ENCODE measurements at regions not wholly inside any gene's neighbourhood (a gene's known extent, or its start where the extent isn't known, plus 50 kb on each side); places are given as distances from the start of the nearest gene placed in this dataset.

GRCh38 chr2:136243638-136244535, 125.9 kb upstream of the CXCR4 start:
- no peak for TF ChIP-seq EZH2 (IDR thresholded peaks at IDR 0.05; ENCODE audit: borderline replicate concordance, low read length)
- TF ChIP-seq CTCF (IDR thresholded peaks at IDR 0.05; ENCODE audit: low read length): no peak
